ENCODE measurements at regions not wholly inside any gene's neighbourhood (a gene's known extent, or its start where the extent isn't known, plus 50 kb on each side); places are given as distances from the start of the nearest gene placed in this dataset.

DNA sequence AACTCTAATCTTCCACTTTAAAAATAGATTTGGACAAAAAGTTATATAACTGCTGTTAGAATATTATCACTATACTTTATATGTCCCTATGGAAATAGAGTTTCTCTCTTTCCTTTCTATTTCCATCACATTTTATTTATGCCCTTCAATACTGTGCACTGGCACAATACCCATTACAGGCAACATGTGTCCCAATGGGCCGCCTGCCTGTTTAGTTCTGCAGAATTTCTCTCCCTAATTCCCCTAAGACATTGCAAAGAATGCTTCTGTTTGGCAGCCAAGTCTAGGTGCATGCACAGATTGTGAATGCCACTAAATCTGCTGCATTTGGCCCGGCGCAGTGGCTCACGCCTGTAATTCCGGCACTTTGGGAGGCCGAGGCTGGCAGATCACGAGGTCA is 520.4 kb upstream of the FLRT2 start:
- no peak for TF ChIP-seq SIN3A (IDR thresholded peaks at IDR 0.05; ENCODE audit: borderline replicate concordance, insufficient read depth, low read depth, low read length)
- TF ChIP-seq, protein P1, sequence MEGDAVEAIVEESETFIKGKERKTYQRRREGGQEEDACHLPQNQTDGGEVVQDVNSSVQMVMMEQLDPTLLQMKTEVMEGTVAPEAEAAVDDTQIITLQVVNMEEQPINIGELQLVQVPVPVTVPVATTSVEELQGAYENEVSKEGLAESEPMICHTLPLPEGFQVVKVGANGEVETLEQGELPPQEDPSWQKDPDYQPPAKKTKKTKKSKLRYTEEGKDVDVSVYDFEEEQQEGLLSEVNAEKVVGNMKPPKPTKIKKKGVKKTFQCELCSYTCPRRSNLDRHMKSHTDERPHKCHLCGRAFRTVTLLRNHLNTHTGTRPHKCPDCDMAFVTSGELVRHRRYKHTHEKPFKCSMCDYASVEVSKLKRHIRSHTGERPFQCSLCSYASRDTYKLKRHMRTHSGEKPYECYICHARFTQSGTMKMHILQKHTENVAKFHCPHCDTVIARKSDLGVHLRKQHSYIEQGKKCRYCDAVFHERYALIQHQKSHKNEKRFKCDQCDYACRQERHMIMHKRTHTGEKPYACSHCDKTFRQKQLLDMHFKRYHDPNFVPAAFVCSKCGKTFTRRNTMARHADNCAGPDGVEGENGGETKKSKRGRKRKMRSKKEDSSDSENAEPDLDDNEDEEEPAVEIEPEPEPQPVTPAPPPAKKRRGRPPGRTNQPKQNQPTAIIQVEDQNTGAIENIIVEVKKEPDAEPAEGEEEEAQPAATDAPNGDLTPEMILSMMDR (IDR thresholded peaks at IDR 0.05), result no peak
- TF ChIP-seq, protein P2, sequence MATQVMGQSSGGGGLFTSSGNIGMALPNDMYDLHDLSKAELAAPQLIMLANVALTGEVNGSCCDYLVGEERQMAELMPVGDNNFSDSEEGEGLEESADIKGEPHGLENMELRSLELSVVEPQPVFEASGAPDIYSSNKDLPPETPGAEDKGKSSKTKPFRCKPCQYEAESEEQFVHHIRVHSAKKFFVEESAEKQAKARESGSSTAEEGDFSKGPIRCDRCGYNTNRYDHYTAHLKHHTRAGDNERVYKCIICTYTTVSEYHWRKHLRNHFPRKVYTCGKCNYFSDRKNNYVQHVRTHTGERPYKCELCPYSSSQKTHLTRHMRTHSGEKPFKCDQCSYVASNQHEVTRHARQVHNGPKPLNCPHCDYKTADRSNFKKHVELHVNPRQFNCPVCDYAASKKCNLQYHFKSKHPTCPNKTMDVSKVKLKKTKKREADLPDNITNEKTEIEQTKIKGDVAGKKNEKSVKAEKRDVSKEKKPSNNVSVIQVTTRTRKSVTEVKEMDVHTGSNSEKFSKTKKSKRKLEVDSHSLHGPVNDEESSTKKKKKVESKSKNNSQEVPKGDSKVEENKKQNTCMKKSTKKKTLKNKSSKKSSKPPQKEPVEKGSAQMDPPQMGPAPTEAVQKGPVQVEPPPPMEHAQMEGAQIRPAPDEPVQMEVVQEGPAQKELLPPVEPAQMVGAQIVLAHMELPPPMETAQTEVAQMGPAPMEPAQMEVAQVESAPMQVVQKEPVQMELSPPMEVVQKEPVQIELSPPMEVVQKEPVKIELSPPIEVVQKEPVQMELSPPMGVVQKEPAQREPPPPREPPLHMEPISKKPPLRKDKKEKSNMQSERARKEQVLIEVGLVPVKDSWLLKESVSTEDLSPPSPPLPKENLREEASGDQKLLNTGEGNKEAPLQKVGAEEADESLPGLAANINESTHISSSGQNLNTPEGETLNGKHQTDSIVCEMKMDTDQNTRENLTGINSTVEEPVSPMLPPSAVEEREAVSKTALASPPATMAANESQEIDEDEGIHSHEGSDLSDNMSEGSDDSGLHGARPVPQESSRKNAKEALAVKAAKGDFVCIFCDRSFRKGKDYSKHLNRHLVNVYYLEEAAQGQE (IDR thresholded peaks at IDR 0.05; ENCODE audit: insufficient read depth in 1 of 2, low read depth in 2 of 2, low read length in 1 of 2), result no peak
